Activated T-helper 2 cell treated with anti-CD3 and anti-CD28 coated beads, Interferon-gamma antibody, Interleukin-2, Interleukin-4, amounts not matched to agents 10 μg/mL and 5 μg/mL and 100 μg/mL, durations not matched to agents 14 hours and 24 hours and 36 hours (primary cell): ENCODE measurements at regions not wholly inside any gene's neighbourhood (a gene's known extent, or its start where the extent isn't known, plus 50 kb on each side); places are given as distances from the start of the nearest gene placed in this dataset.
A peak's percentile ranks its signal among the peaks of the same experiment; 100 is the strongest.

Experiments
- DNase-seq: peaks from one replicate; pipeline ENCODE4 v3.0.0; 2021; ENCODE audit warnings: low spot score
- H3K27ac Mint-ChIP-seq: one replicate; pipeline ENCODE4 v1.8.0; 2021; ENCODE audit warnings: mixed read lengths
- H3K27me3 Mint-ChIP-seq: one replicate; pipeline ENCODE4 v1.8.0; 2021; ENCODE audit warnings: low read depth, mixed read lengths
- H3K36me3 Mint-ChIP-seq: one replicate; pipeline ENCODE4 v1.8.0; 2021; ENCODE audit warnings: low read depth, mixed read lengths
- H3K4me1 Mint-ChIP-seq: one replicate; pipeline ENCODE4 v1.8.0; 2021; ENCODE audit warnings: low read depth, mixed read lengths
- H3K4me3 Mint-ChIP-seq: one replicate; pipeline ENCODE4 v1.8.0; 2021; ENCODE audit warnings: low read depth, mild to moderate bottlenecking, moderate library complexity, mixed read lengths
- H3K9me3 Mint-ChIP-seq: one replicate; pipeline ENCODE4 v1.8.0; 2021; ENCODE audit warnings: mixed read lengths
- intact Hi-C: fragments of 100-400 bp; cut with micrococcal nuclease; formaldehyde crosslinking; loops from one replicate; pipeline ENCODE4 v1.15.1; 2023

DNA sequence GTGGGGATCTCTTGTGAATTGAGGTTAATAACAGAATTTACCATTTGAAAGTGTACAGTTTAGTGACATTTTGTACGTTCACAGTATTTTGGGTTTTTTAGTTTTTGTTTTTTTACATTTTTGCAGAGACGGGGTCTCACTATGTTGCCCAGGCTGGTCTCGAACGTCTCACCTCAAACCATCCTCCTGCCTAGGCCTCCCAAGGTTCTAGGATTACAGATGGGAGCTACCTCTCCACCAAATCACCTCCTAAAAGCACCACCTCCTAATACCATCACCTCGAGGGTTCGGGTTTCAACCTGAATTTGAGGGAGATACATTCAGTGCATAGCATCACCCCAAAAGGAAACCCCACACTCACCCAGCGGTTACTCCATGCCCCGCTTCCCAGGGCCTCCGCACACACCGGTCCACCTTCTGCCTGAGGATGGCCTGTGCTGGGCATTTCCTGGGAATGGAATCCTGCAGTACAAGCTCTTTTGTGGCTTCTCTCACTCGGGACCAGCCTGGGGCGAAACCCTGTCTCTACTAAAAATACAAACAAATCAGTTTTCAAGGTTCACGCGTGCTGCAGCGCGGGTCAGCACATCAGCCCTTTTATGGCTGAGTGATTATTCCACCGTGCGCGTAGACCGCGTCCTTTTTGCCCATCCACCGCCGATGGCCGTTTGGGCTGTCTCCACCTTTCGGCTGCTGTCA, 182.7 kb upstream of the CIBAR2 start:
- intact Hi-C loops: no loop called here
- H3K9me3 Mint-ChIP-seq: no peaks in the 10 kb centered on the region
- H3K4me1 Mint-ChIP-seq: peaks cover 2% of the 10 kb centered on the region
- H3K27me3 Mint-ChIP-seq: peaks cover 1% of the 10 kb centered on the region
- H3K4me3 Mint-ChIP-seq: no peak overlapping the region
- no peaks in the 10 kb centered on the region for H3K36me3 Mint-ChIP-seq
- H3K27ac Mint-ChIP-seq: no peak overlapping the region
- no peak for DNase-seq

- intact Hi-C loops: no loop called here
- peak; percentile 49 for DNase-seq
- no peaks in the 10 kb centered on the region for H3K9me3 Mint-ChIP-seq
- H3K27me3 Mint-ChIP-seq: peaks cover 4% of the 10 kb centered on the region
- H3K27ac Mint-ChIP-seq: no peak overlapping the region
- H3K4me3 Mint-ChIP-seq: no peak overlapping the region
- H3K36me3 Mint-ChIP-seq: no peaks in the 10 kb centered on the region
- peaks cover 2% of the 10 kb centered on the region for H3K4me1 Mint-ChIP-seq
These were observed 184.8 kb upstream of the CIBAR2 start for GRCh38 chr16:85296859-85297660.

- H3K27ac Mint-ChIP-seq: no peak overlapping the region
- no peaks in the 10 kb centered on the region for H3K36me3 Mint-ChIP-seq
- no peak for DNase-seq
- no peaks in the 10 kb centered on the region for H3K9me3 Mint-ChIP-seq
- H3K4me3 Mint-ChIP-seq: no peak overlapping the region
- intact Hi-C loops: no loop called here
- peaks cover 4% of the 10 kb centered on the region for H3K27me3 Mint-ChIP-seq
- H3K4me1 Mint-ChIP-seq: peaks cover 2% of the 10 kb centered on the region
These were observed 185.6 kb upstream of the CIBAR2 start for GRCh38 chr16:85297881-85298280.

DNA sequence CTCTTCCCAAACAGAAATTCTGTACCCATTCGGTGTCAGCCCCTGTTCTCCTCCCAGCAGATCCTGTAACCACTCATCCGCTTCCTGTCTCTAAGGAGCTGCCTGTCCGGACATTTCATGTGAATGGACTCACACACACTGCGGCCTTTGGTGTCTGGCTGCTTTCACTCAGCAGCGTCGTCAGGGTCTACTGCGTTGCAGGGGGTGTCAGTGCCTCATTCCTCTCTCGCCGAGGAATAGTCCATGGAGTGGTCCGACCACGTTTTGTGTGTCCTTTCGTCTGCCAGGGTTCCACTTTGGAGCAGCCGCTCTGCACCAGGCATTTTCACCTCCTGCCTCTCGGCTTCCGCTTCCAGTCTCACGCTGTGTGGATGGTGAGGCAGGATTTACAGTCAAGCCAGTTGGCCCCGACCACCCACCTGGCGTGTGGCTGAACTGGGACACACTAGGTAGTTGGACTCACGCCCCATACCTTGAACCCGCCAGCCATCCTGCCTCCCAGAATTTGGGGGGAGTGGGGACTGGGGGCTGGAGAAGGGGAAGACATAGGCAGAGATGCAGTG, 188.2 kb upstream of the CIBAR2 start:
- H3K36me3 Mint-ChIP-seq: no peaks in the 10 kb centered on the region
- H3K27ac Mint-ChIP-seq: no peak overlapping the region
- peaks cover 4% of the 10 kb centered on the region for H3K27me3 Mint-ChIP-seq
- intact Hi-C loops: loop anchor here (5.0 to 10.0 kb wide), 2 partner anchors 124 to 257 kb away; no protein-coding TSS in a partner anchor
- H3K9me3 Mint-ChIP-seq: no peaks in the 10 kb centered on the region
- DNase-seq: no peak
- H3K4me1 Mint-ChIP-seq: peaks cover 9% of the 10 kb centered on the region
- no peak overlapping the region for H3K4me3 Mint-ChIP-seq

DNA sequence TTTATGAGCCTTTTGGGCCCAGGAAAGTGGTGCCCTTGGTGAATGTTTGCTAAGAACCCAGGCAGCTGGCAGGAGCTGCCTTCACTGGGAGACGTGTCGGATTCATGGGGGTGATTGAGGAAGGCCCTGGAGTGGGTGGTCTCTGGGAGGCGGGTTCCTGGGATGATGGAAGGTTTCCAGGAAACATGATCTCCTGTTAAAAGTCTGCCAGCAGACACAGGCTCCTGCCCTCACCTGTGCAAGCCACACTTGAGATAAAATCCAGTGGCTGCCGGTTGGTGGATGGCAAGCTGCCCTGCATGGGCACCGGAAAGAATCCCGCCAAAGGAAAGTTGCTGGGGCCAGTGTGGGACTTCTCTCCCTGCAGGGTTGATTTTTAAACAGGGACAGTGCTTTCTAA, 189.0 kb upstream of the CIBAR2 start:
- no peak for DNase-seq
- H3K27ac Mint-ChIP-seq: no peak overlapping the region
- H3K36me3 Mint-ChIP-seq: peaks cover 2% of the 10 kb centered on the region
- H3K4me3 Mint-ChIP-seq: no peak overlapping the region
- H3K27me3 Mint-ChIP-seq: peaks cover 4% of the 10 kb centered on the region
- peaks cover 13% of the 10 kb centered on the region for H3K4me1 Mint-ChIP-seq
- no peaks in the 10 kb centered on the region for H3K9me3 Mint-ChIP-seq
- intact Hi-C loops: loop anchor here (5.0 to 10.0 kb wide), 2 partner anchors 124 to 256 kb away; no protein-coding TSS in a partner anchor

DNA sequence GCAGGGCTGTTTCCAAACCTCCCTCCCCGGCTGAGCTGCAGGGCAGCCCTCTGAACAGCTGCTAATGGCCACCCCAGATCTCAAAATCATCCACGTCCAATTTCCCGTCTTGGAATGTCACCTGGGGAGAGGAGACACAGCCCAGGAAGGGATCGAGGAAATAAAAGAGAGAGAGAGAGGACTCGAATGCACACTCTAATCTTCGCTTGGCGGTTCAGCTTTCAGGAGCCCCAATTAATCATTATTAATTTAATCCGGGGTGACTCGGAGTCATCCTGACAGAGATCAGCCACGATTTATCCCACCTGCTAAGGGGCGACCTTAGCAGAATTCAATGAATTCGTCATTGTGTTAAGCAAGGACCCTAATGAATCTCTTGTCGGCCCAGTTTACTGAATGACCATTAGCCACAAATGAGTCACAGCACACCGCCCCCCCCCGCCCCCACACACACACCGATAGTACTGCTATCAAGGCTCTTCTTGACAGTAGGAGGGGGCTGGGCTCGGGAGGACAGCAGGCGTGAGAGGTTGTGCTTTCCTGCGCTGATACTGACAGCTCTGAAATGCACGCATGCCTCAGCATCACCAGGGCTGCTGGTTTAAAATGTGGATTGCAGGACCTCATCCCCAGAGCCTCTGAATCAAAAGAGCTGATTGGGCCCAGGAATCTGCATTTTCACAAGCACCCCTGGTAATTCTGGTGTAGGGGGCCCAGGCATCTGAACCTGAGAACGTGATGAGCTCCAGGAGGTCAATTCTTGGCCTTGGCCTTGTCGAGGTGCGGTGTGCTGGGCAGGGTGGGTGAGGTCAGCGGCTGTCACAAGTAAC, 190.0 kb upstream of the CIBAR2 start:
- Mint-ChIP-seq H3K4me1 (peaks cover 16% of the 10 kb centered on the region), H3K27ac (no peak overlapping the region), H3K27me3 (peaks cover 2% of the 10 kb centered on the region), H3K9me3 (no peaks in the 10 kb centered on the region), H3K4me3 (no peak overlapping the region), H3K36me3 (peaks cover 2% of the 10 kb centered on the region)
- intact Hi-C loops: loop anchor here (2.0 to 10.0 kb wide), 3 partner anchors 31 to 255 kb away; no protein-coding TSS in a partner anchor
- DNase-seq: no peak

DNA sequence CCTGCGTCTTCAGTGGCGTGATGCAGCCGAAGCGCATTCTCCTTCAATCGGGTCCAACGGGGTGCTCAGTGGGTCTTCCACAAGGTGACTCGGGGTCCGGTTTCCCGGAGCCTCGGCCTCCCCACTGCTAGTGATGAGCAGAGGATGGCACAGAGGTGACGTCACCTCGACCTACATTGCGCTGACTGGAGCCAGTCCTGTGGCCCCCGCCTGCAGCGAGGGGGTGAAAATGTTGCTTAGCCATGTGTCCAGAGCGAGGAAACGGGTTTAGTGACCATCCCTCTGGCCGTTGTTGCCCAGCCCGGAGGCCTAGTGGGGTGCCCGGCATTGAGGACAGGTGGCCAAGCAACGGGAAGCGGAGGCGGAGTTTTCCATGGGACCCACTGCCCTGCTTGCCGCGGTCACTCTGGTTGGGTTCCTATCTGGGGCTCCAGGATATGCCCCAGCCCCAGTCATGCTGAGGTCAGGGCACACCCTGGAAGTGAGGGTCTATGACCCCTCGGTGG, 190.6 kb upstream of the CIBAR2 start:
- Mint-ChIP-seq H3K4me3 (peak overlapping the region; percentile 89), H3K4me1 (peaks cover 22% of the 10 kb centered on the region), H3K36me3 (peaks cover 2% of the 10 kb centered on the region), H3K9me3 (no peaks in the 10 kb centered on the region), H3K27ac (no peak overlapping the region), H3K27me3 (peaks cover 2% of the 10 kb centered on the region)
- intact Hi-C loops: loop anchor here (2.0 to 10.0 kb wide), 3 partner anchors 30 to 254 kb away; no protein-coding TSS in a partner anchor
- no peak for DNase-seq

- H3K9me3 Mint-ChIP-seq: no peaks in the 10 kb centered on the region
- peaks cover 2% of the 10 kb centered on the region for H3K27me3 Mint-ChIP-seq
- peak overlapping the region; percentile 89 for H3K4me3 Mint-ChIP-seq
- H3K4me1 Mint-ChIP-seq: peaks cover 27% of the 10 kb centered on the region
- H3K27ac Mint-ChIP-seq: peak overlapping the region; percentile 85
- H3K36me3 Mint-ChIP-seq: peaks cover 2% of the 10 kb centered on the region
- intact Hi-C loops: loop anchor here (2.0 to 10.0 kb wide), 3 partner anchors 29 to 254 kb away; no protein-coding TSS in a partner anchor
- peak; percentile 78 for DNase-seq
These were observed 191.1 kb upstream of the CIBAR2 start for GRCh38 chr16:85303354-85303883.

DNA sequence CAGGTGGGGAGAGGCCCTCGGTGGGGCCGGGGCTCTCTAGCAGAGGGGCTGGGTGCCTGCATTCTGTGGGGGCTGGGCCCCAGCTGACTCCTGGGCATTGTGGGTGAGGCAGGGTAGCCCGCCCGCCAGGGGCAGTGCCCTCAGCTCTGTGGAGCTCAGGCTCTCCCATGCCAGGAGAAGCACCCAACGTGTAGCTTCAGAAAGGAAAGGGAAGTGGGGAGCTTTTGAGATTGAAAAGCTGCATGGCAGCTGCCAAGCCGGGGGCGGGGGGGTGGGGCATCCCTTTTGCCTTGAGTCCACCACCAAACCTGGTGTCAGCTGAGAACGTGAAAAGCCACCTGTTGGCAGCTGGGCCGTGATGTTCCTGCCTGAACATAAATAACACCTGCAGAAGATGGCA, 192.1 kb upstream of the CIBAR2 start:
- Mint-ChIP-seq H3K27ac (peak overlapping the region; percentile 85), H3K4me3 (peak overlapping the region; percentile 89), H3K9me3 (no peaks in the 10 kb centered on the region), H3K4me1 (peaks cover 33% of the 10 kb centered on the region), H3K27me3 (peaks cover 2% of the 10 kb centered on the region), H3K36me3 (peaks cover 2% of the 10 kb centered on the region)
- no peak for DNase-seq
- intact Hi-C loops: loop anchor here (5.0 to 10.0 kb wide), 2 partner anchors 120 to 253 kb away; no protein-coding TSS in a partner anchor

DNA sequence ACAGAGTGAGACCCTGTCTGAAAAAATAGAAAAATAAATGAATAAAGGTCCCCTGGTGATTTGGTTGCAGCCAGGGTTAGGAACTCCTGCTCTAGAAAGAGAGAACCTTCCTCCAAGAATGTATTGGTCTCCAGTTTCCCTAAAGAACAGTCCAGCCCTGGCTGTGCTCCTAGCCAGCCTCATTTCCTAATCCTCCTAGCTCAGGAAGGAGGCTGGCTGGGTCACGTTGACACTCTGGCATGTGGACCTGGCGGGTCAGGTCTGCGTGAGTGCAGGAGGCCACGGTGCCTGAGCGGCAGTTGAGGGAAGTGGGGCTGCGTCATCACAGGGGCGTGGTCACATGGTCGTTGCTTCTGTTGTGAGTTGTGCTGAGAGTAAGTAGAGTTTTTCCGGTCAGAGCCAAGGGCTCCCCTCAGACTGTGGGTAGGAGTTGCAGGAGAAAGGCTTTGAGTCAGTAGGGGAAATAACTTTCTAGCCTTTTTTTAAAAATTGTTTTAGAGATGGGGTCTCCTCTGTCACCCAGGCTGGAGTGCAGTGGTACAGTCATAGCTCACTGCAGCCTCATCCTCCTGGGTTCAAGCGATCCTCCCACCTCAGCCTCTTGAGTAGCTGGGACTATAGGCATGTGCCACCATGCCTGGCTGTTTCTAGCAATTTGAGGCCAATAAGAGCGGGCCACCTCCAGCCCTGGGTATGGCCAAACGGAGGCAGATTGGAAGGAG, 194.0 kb upstream of the CIBAR2 start:
- Mint-ChIP-seq H3K27me3 (peaks cover 2% of the 10 kb centered on the region), H3K4me1 (peaks cover 41% of the 10 kb centered on the region), H3K36me3 (peaks cover 2% of the 10 kb centered on the region), H3K4me3 (peak overlapping the region; percentile 66), H3K27ac (peak overlapping the region; percentile 93), H3K9me3 (no peaks in the 10 kb centered on the region)
- DNase-seq: peak; percentile 85
- intact Hi-C loops: loop anchor here (2.0 to 10.0 kb wide), 2 partner anchors 119 to 307 kb away; partner anchors contain the start of gene GSE1

- H3K9me3 Mint-ChIP-seq: no peaks in the 10 kb centered on the region
- peaks cover 2% of the 10 kb centered on the region for H3K36me3 Mint-ChIP-seq
- intact Hi-C loops: loop anchor here (2.0 to 10.0 kb wide), 2 partner anchors 118 to 306 kb away; partner anchors contain the start of gene GSE1
- H3K27me3 Mint-ChIP-seq: no peaks in the 10 kb centered on the region
- peak overlapping the region; percentile 93 for H3K27ac Mint-ChIP-seq
- no peak overlapping the region for H3K4me3 Mint-ChIP-seq
- no peak for DNase-seq
- H3K4me1 Mint-ChIP-seq: peaks cover 44% of the 10 kb centered on the region
These were observed 194.7 kb upstream of the CIBAR2 start for GRCh38 chr16:85306793-85307551.
